ENCODE measurements at regions not wholly inside any gene's neighbourhood (a gene's known extent, or its start where the extent isn't known, plus 50 kb on each side); places are given as distances from the start of the nearest gene placed in this dataset.

GRCh38 chr2:39852831-39853230 is 73.8 kb upstream of the THUMPD2 start:
- Histone ChIP-seq H3K36me3 (replicated peaks in 1 of 2; ENCODE audit: control insufficient read depth in 1 of 2, insufficient read depth in 2 of 2, low read length in 2 of 2) (no peaks in the 10 kb centered on the region), H4K20me1 (ENCODE audit: insufficient read depth, low read length) (no peaks in the 10 kb centered on the region), H2AFZ (ENCODE audit: low read length) (no peak overlapping the region), H3K79me2 (ENCODE audit: insufficient read depth, low read length) (no peaks in the 10 kb centered on the region), H3K27ac (ENCODE audit: extremely low read length, insufficient read depth, low read length) (no peak overlapping the region), H3K9me3 (ENCODE audit: low read length) (no peaks in the 10 kb centered on the region), H3K4me1 (ENCODE audit: insufficient read depth, low read length) (peaks cover 16% of the 10 kb centered on the region), H3K9ac (ENCODE audit: insufficient read depth, low read depth, low read length) (no peak overlapping the region), H3K4me2 (ENCODE audit: low read depth, low read length) (no peak overlapping the region), H3K4me3 (replicated peaks in 1 of 3; ENCODE audit: insufficient read depth in 1 of 3, low read depth in 2 of 3, low read length in 3 of 3) (no peak overlapping the region), H3K27me3 (ENCODE audit: control insufficient read depth in 1 of 2, insufficient read depth in 2 of 2, low read length in 2 of 2) (0 out of 5 replicates have a peak, but pooled peaks cover 0 to 3% of the 10 kb centered on the region in 2 experiments)
- FAIRE-seq: no peak
- 0% methylated on average over 1 of the region's 1 CpG for WGBS (ENCODE audit: low lambda C conversion rate)
- CTCF ChIA-PET (ENCODE audit: low intra/inter-chr PET ratio, low total read pairs): no interaction called here
- ATAC-seq: no peak
- TF ChIP-seq AHR (CRISPR knock-in tag; IDR thresholded peaks at IDR 0.05) (no peak), ATF2 (CRISPR knock-in tag; IDR thresholded peaks at IDR 0.05) (no peak), ZFP36L1 (CRISPR knock-in tag; IDR thresholded peaks at IDR 0.05) (no peak), ATAD3A (CRISPR knock-in tag; IDR thresholded peaks at IDR 0.05) (no peak), SOX6 (IDR thresholded peaks at IDR 0.05) (no peak), SOX6 (CRISPR knock-in tag; IDR thresholded peaks at IDR 0.05) (no peak), EEA1 (CRISPR knock-in tag; IDR thresholded peaks at IDR 0.05; ENCODE audit: borderline replicate concordance) (no peak), IKZF4 (CRISPR knock-in tag; IDR thresholded peaks at IDR 0.05; ENCODE audit: borderline replicate concordance, low read depth, not compliant biosample characterization) (no peak), MXD3 (CRISPR knock-in tag; IDR thresholded peaks at IDR 0.05) (no peak), FIP1L1 (IDR thresholded peaks at IDR 0.05; ENCODE audit: borderline replicate concordance, insufficient read depth, low read depth, low read length) (no peak), ZNF772 (CRISPR knock-in tag; IDR thresholded peaks at IDR 0.05) (no peak), RFXANK (CRISPR knock-in tag; IDR thresholded peaks at IDR 0.05) (no peak), ZIK1 (CRISPR knock-in tag; IDR thresholded peaks at IDR 0.05; ENCODE audit: borderline replicate concordance, low read depth) (no peak), RNF219 (CRISPR knock-in tag; IDR thresholded peaks at IDR 0.05) (no peak), TCF7L2 (IDR thresholded peaks at IDR 0.05; ENCODE audit: low read depth, low read length) (no peak), ESRRA (CRISPR knock-in tag; IDR thresholded peaks at IDR 0.05; ENCODE audit: low read depth) (no peak), TCF12 (IDR thresholded peaks at IDR 0.05) (no peak), TCF12 (CRISPR knock-in tag; IDR thresholded peaks at IDR 0.05) (no peak), GZF1 (CRISPR knock-in tag; IDR thresholded peaks at IDR 0.05) (no peak), TAF15 (IDR thresholded peaks at IDR 0.05; ENCODE audit: low read depth, low read length, poor library complexity, severe bottlenecking) (no peak)
- intact Hi-C loops (cut with micrococcal nuclease; ENCODE audit: unreplicated experiment): no loop called here
- no peak for DNase-seq (ENCODE audit: low spot score)
- in situ Hi-C loops (cut with HindIII; ENCODE audit: extremely low pct_ligation_motif_present, low pct_unique_long_range_greater_than_20kb): no loop called here
- POLR2A ChIA-PET: no interaction called here
- no TSS peak for BruUV-seq (replicated peaks)

All from HepG2 (cell line).